Renal cortex interstitium (tissue), 11 donors: ENCODE measurements at regions not wholly inside any gene's neighbourhood (a gene's known extent, or its start where the extent isn't known, plus 50 kb on each side); places are given as distances from the start of the nearest gene placed in this dataset.
"Not testable (repeated sequence)": the region's sequence is repeated elsewhere in the genome, so short reads cannot be mapped to it uniquely, and the experiment has no call there.

Experiments used
- DNase-seq, 11 donors: peaks; one replicate each; pipeline ENCODE4 v3.0.0-alpha.2; 2013; ENCODE audit warnings: low read depth in 9 of 11, low spot score in 4 of 11; ENCODE audit errors: extremely low read depth in 1 of 11

- DNase-seq: no peak
Observed at GRCh38 chr5:34467436-34467835, 188.7 kb upstream of the RAI14 start.

- not testable (repeated sequence) for DNase-seq
Observed at GRCh38 chr5:34467984-34468383, 188.1 kb upstream of the RAI14 start.

GRCh38 chr5:34469971-34470370 is 186.2 kb upstream of the RAI14 start:
- DNase-seq: no peak

- DNase-seq: peak in 1 of 11 donors; percentile 67
Observed at GRCh38 chr5:34474573-34475021, 181.5 kb upstream of the RAI14 start.

GRCh38 chr5:34475249-34475966 is 180.7 kb upstream of the RAI14 start:
- no peak for DNase-seq

- no peak for DNase-seq
Observed at GRCh38 chr5:34476941-34477565, 179.1 kb upstream of the RAI14 start.

- DNase-seq: no peak
Observed at GRCh38 chr5:34480810-34481528, 175.2 kb upstream of the RAI14 start.

GRCh38 chr5:34483442-34484033 is 172.6 kb upstream of the RAI14 start:
- no peak for DNase-seq

GRCh38 chr5:34484216-34484920 is 171.8 kb upstream of the RAI14 start:
- DNase-seq: no peak

- no peak for DNase-seq
Observed at GRCh38 chr5:34485768-34486030, 170.4 kb upstream of the RAI14 start.

- DNase-seq: peak; percentile 72 to 89 (median 82)
Observed at GRCh38 chr5:34486160-34486848, 169.8 kb upstream of the RAI14 start.

- no peak for DNase-seq
Observed at GRCh38 chr5:34486849-34487158, 169.3 kb upstream of the RAI14 start.

GRCh38 chr5:34487159-34487879 is 168.8 kb upstream of the RAI14 start:
- DNase-seq: no peak

GRCh38 chr5:34487956-34488355 is 168.2 kb upstream of the RAI14 start:
- DNase-seq: no peak

GRCh38 chr5:34488984-34489383 is 167.1 kb upstream of the RAI14 start:
- no peak for DNase-seq

GRCh38 chr5:34490506-34491250 is 165.4 kb upstream of the RAI14 start:
- DNase-seq: no peak

GRCh38 chr5:34491251-34491620 is 164.9 kb upstream of the RAI14 start:
- DNase-seq: no peak
